Type B pancreatic cell (in vitro differentiated cells): ENCODE measurements at regions not wholly inside any gene's neighbourhood (a gene's known extent, or its start where the extent isn't known, plus 50 kb on each side); places are given as distances from the start of the nearest gene placed in this dataset.

Experiments
- DNase-seq: peaks from one replicate; pipeline ENCODE4 v3.0.0; 2021; ENCODE audit warnings: mixed read lengths; ENCODE audit not compliant: unreplicated experiment; ENCODE audit errors: extremely low spot score
- H3K27ac Mint-ChIP-seq: 2 replicates; pipeline ENCODE4 v1.8.0; 2021; ENCODE audit warnings: mild to moderate bottlenecking, mixed read lengths
- H3K27me3 Mint-ChIP-seq: 2 replicates; pipeline ENCODE4 v1.8.0; 2021; ENCODE audit warnings: mixed read lengths
- H3K36me3 Mint-ChIP-seq: 2 replicates; pipeline ENCODE4 v1.8.0; 2021; ENCODE audit warnings: mixed read lengths
- H3K4me1 Mint-ChIP-seq: one replicate; pipeline ENCODE4 v1.8.0; 2021; ENCODE audit warnings: mixed read lengths; ENCODE audit not compliant: unreplicated experiment
- H3K4me3 Mint-ChIP-seq: 2 replicates; pipeline ENCODE4 v1.8.0; 2021; ENCODE audit warnings: mild to moderate bottlenecking, mixed read lengths
- H3K9me3 Mint-ChIP-seq: 2 replicates; pipeline ENCODE4 v1.8.0; 2021; ENCODE audit warnings: mixed read lengths
- TF ChIP-seq, protein P1 (sequence below): fragments of 200-600 bp; sonication (generic); conservative IDR thresholded peaks from 2 replicates; pipeline ENCODE4 v1.5.0; 2021; ENCODE audit warnings: antibody characterized with exemption, mild to moderate bottlenecking

DNA sequence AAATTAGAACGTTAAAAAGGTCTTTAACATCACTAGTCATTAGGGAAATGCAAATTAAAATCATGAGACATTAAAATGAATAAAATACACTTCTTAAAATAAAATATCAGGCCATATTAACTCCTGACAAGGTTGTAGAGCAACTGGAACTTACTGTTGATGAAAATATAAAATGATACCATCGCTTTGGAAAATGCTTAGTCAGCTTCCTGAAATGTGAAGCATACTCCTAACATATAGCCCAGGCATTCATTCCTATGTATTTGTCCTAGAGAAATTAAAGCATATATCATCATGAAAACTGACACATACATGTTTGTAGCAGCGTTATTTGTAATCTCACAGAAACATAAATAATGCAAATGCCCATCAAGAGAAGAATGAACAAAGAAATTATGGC is 211.5 kb upstream of the CHRM3 start:
- peaks cover 5% of the 10 kb centered on the region for H3K9me3 Mint-ChIP-seq
- no peak for DNase-seq
- no peak overlapping the region for H3K4me3 Mint-ChIP-seq
- H3K4me1 Mint-ChIP-seq = peaks cover 20% of the 10 kb centered on the region
- TF ChIP-seq, protein P1, sequence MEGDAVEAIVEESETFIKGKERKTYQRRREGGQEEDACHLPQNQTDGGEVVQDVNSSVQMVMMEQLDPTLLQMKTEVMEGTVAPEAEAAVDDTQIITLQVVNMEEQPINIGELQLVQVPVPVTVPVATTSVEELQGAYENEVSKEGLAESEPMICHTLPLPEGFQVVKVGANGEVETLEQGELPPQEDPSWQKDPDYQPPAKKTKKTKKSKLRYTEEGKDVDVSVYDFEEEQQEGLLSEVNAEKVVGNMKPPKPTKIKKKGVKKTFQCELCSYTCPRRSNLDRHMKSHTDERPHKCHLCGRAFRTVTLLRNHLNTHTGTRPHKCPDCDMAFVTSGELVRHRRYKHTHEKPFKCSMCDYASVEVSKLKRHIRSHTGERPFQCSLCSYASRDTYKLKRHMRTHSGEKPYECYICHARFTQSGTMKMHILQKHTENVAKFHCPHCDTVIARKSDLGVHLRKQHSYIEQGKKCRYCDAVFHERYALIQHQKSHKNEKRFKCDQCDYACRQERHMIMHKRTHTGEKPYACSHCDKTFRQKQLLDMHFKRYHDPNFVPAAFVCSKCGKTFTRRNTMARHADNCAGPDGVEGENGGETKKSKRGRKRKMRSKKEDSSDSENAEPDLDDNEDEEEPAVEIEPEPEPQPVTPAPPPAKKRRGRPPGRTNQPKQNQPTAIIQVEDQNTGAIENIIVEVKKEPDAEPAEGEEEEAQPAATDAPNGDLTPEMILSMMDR = no peak
- H3K36me3 Mint-ChIP-seq = no peaks in the 10 kb centered on the region
- H3K27ac Mint-ChIP-seq = no peak overlapping the region
- H3K27me3 Mint-ChIP-seq = no peaks in the 10 kb centered on the region

DNA sequence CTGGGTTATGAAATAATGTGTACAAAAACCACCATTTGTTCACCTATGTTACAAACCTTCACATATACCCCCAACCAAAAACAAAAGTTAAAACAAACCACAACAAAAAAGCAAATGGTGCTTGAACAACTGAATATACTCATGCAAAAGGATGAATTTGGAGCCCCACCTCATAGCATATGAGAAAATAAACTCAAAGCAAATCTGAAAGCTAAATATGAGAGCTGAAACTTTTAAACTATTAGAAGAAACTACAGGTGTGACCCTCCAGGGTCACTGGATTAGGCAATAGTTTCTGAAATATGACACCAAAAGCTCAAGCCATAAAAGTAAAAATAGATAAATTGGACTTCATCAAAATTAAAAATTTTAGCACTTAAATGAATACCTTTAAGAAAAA is 215.5 kb upstream of the CHRM3 start:
- Mint-ChIP-seq H3K27ac (no peak overlapping the region), H3K9me3 (no peaks in the 10 kb centered on the region)

GRCh38 chr1:239169276-239169675 is 217.1 kb upstream of the CHRM3 start:
- H3K27ac Mint-ChIP-seq = no peak overlapping the region
- no peaks in the 10 kb centered on the region for H3K9me3 Mint-ChIP-seq
- H3K4me1 Mint-ChIP-seq = no peaks in the 10 kb centered on the region
- H3K27me3 Mint-ChIP-seq = no peaks in the 10 kb centered on the region
- DNase-seq = no peak
- H3K36me3 Mint-ChIP-seq = no peaks in the 10 kb centered on the region
- H3K4me3 Mint-ChIP-seq = no peak overlapping the region
- TF ChIP-seq, protein P1 = no peak

More for the DNA sequence above, 215.5 kb upstream of the CHRM3 start:
- no peak overlapping the region for H3K4me3 Mint-ChIP-seq
- H3K27me3 Mint-ChIP-seq = no peaks in the 10 kb centered on the region
- no peaks in the 10 kb centered on the region for H3K4me1 Mint-ChIP-seq
- no peaks in the 10 kb centered on the region for H3K36me3 Mint-ChIP-seq
- no peak for DNase-seq
- TF ChIP-seq, protein P1 = no peak

DNA sequence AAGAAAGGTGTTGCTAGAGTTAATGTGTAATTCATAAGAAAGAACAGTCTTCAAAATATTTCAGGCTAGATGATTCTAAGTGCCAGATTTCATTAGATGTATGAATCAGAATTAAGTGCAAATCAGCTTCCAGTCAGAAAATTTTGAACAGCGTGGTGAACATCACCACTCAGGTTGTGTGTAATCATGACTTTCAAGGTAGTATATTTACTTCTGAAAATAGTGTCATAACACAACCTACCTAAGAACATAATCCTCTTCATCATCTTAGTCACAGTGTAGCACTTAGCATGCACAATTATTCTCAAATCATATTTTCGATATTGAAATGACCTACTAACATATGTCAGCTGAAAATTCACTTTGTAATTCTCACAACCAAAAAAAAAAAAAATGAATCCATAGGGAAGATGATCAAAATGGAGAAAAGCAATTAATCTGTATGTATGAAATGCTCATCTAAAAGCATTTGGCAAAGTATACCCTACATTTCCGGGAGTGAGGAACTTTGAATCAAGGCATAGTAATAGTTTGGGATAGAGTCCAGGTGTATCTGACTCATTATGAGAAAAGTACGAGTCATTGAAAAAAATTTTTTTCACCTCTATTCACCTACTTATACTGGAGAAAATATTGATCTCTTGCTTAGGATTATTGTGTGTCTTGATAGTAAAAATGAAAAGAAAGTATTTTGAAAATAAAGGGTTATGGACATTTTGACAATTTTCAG is 221.8 kb upstream of the CHRM3 start:
- DNase-seq = no peak
- TF ChIP-seq, protein P1 = no peak
- Mint-ChIP-seq H3K9me3 (no peaks in the 10 kb centered on the region), H3K27ac (no peak overlapping the region), H3K4me1 (no peaks in the 10 kb centered on the region), H3K27me3 (no peaks in the 10 kb centered on the region), H3K36me3 (no peaks in the 10 kb centered on the region), H3K4me3 (no peak overlapping the region)

- no peaks in the 10 kb centered on the region for H3K36me3 Mint-ChIP-seq
Measured at GRCh38 chr1:239155466-239156091, 230.8 kb upstream of the CHRM3 start.

More at GRCh38 chr1:239155466-239156091, 230.8 kb upstream of the CHRM3 start:
- no peaks in the 10 kb centered on the region for H3K9me3 Mint-ChIP-seq
- no peak overlapping the region for H3K4me3 Mint-ChIP-seq
- no peak overlapping the region for H3K27ac Mint-ChIP-seq
- TF ChIP-seq, protein P1 = no peak
- H3K27me3 Mint-ChIP-seq = no peaks in the 10 kb centered on the region
- no peak for DNase-seq
- H3K4me1 Mint-ChIP-seq = no peaks in the 10 kb centered on the region
